H1 (cell line): ENCODE measurements at regions not wholly inside any gene's neighbourhood (a gene's known extent, or its start where the extent isn't known, plus 50 kb on each side); places are given as distances from the start of the nearest gene placed in this dataset.

Experiments used
- EZH2 ChIP-seq: fragments of 200-600 bp; sonication (generic); IDR thresholded peaks from 2 replicates; pipeline ENCODE4 v1.7.1; 2012; ENCODE audit warnings: low read depth, mild to moderate bottlenecking, moderate library complexity, low read length, inconsistent platforms; ENCODE audit not compliant: severe bottlenecking
- GABPA ChIP-seq: IDR thresholded peaks from 2 replicates; pipeline ENCODE4 v1.6.1; 2011; ENCODE audit warnings: mild to moderate bottlenecking, low read length, moderate library complexity, borderline replicate concordance; ENCODE audit not compliant: insufficient read depth
- POLR2A ChIP-seq, 2 experiments: IDR thresholded peaks; 1 replicate in 1 of 2; 2 replicates in 1 of 2; pipeline ENCODE4 v1.6.1; 2011; ENCODE audit warnings: low read depth in 2 of 2, low read length in 2 of 2, mild to moderate bottlenecking in 2 of 2; ENCODE audit errors: control extremely low read depth in 1 of 2
- POLR2AphosphoS5 ChIP-seq: IDR thresholded peaks from 2 replicates; pipeline ENCODE4 v1.6.1; 2011; ENCODE audit warnings: low read depth, low read length
- SP1 ChIP-seq: IDR thresholded peaks from 2 replicates; pipeline ENCODE4 v1.6.1; 2011; ENCODE audit warnings: low read depth, low read length
- ZNF274 ChIP-seq: IDR thresholded peaks from 2 replicates; pipeline ENCODE4 v1.7.0; 2012; ENCODE audit warnings: low read length, borderline replicate concordance; ENCODE audit errors: extremely low read depth
- TF ChIP-seq, protein P1 (sequence below), 3 experiments: IDR thresholded peaks; 1 replicate in 2 of 3; 2 replicates in 1 of 3; pipeline versions ENCODE4 v1.5.1 to v1.6.1; 2011; ENCODE audit warnings: low read length in 3 of 3, mild to moderate bottlenecking in 3 of 3, inconsistent platforms in 2 of 3, low read depth in 1 of 3, moderate library complexity in 1 of 3; ENCODE audit not compliant: insufficient read depth in 1 of 3; ENCODE audit errors: control extremely low read depth in 1 of 3

GRCh38 chr15:53844634-53845033 lies 85.2 kb upstream of the WDR72 start:
- TF ChIP-seq, protein P1, sequence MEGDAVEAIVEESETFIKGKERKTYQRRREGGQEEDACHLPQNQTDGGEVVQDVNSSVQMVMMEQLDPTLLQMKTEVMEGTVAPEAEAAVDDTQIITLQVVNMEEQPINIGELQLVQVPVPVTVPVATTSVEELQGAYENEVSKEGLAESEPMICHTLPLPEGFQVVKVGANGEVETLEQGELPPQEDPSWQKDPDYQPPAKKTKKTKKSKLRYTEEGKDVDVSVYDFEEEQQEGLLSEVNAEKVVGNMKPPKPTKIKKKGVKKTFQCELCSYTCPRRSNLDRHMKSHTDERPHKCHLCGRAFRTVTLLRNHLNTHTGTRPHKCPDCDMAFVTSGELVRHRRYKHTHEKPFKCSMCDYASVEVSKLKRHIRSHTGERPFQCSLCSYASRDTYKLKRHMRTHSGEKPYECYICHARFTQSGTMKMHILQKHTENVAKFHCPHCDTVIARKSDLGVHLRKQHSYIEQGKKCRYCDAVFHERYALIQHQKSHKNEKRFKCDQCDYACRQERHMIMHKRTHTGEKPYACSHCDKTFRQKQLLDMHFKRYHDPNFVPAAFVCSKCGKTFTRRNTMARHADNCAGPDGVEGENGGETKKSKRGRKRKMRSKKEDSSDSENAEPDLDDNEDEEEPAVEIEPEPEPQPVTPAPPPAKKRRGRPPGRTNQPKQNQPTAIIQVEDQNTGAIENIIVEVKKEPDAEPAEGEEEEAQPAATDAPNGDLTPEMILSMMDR (IDR thresholded peaks at IDR 0.05; ENCODE audit: control extremely low read depth in 1 of 3, insufficient read depth in 1 of 3, low read depth in 1 of 3, low read length in 3 of 3): no peak
- no peak for TF ChIP-seq SP1
- TF ChIP-seq EZH2: no peak
- no peak for TF ChIP-seq GABPA
- TF ChIP-seq POLR2A (IDR thresholded peaks at IDR 0.05; ENCODE audit: control extremely low read depth in 1 of 2, low read depth in 2 of 2, low read length in 2 of 2): no peak
- TF ChIP-seq POLR2AphosphoS5: no peak
- no peak for TF ChIP-seq ZNF274
